Osteoblast (primary cell): ENCODE measurements at regions not wholly inside any gene's neighbourhood (a gene's known extent, or its start where the extent isn't known, plus 50 kb on each side); places are given as distances from the start of the nearest gene placed in this dataset.
A peak's percentile ranks its signal among the peaks of the same experiment; 100 is the strongest.

Source experiments
- DNase-seq: peaks from one replicate; pipeline ENCODE4 v3.0.0; 2011; ENCODE audit warnings: low spot score, mixed read lengths; ENCODE audit not compliant: insufficient read length; ENCODE audit errors: missing footprints
- H2AFZ ChIP-seq: 2 replicates; pipeline ENCODE4 v1.6.0; 2011; ENCODE audit warnings: mild to moderate bottlenecking, low read length
- H3K27ac ChIP-seq: 2 replicates; pipeline ENCODE4 v1.5.1; 2011; ENCODE audit warnings: mild to moderate bottlenecking, low read depth, low read length, moderate library complexity
- H3K27me3 ChIP-seq: 2 replicates; pipeline ENCODE4 v1.6.0; 2012; ENCODE audit warnings: mild to moderate bottlenecking, control low read depth, inconsistent platforms, low read length, moderate library complexity; ENCODE audit not compliant: insufficient read depth
- H3K36me3 ChIP-seq: 2 replicates; pipeline ENCODE4 v1.5.1; 2011; ENCODE audit warnings: mild to moderate bottlenecking, low read length, control low read depth, moderate library complexity; ENCODE audit not compliant: insufficient read depth
- H3K4me1 ChIP-seq: 2 replicates; pipeline ENCODE4 v1.5.1; 2011; ENCODE audit warnings: mild to moderate bottlenecking, low read length, control low read depth, moderate library complexity; ENCODE audit not compliant: insufficient read depth
- H3K4me2 ChIP-seq: 2 replicates; pipeline ENCODE4 v1.6.0; 2011; ENCODE audit warnings: mild to moderate bottlenecking, low read length; ENCODE audit not compliant: insufficient read depth
- H3K4me3 ChIP-seq: fragments of 200-600 bp; sonication (generic); 3 replicates; pipeline ENCODE4 v1.5.1; 2012; ENCODE audit warnings: mild to moderate bottlenecking, low read length, inconsistent platforms; ENCODE audit not compliant: insufficient read depth
- H3K79me2 ChIP-seq: 2 replicates; pipeline ENCODE4 v1.6.0; 2012; ENCODE audit warnings: mild to moderate bottlenecking, low read length, control low read depth, inconsistent platforms; ENCODE audit not compliant: insufficient read depth
- H3K9me3 ChIP-seq: 2 replicates; pipeline ENCODE4 v1.5.1; 2011; ENCODE audit warnings: low read depth, low read length, control low read depth
- H4K20me1 ChIP-seq: 2 replicates; pipeline ENCODE4 v1.6.0; 2012; ENCODE audit warnings: mild to moderate bottlenecking, low read length, control low read depth; ENCODE audit not compliant: insufficient read depth
- TF ChIP-seq, protein P1 (sequence below): IDR thresholded peaks from 2 replicates; pipeline ENCODE4 v1.5.1; 2011; ENCODE audit warnings: mild to moderate bottlenecking, low read depth, low read length, moderate library complexity; ENCODE audit errors: extremely low read depth

DNA sequence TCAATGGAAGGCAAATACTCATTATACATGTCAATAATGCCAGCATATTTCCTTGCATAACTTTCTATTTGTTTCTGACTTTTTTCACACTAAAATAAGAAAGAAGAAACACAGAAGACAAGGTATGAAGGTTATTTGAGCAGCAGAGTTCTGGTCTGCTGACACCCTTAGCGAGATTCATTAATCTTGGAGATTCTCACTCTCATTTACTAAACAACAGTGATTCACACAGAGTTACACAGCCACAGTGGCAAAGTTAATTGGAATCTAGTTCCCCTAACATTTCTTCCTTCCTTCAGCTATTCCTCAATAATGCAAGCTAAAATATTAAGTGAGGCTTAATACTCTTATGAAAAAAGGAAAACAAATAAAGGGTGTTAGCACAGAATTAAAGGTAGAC, 1044.0 kb downstream of the IGSF11 start:
- Histone ChIP-seq H2AFZ (no peak overlapping the region), H3K4me3 (no peak overlapping the region), H3K4me2 (no peak overlapping the region), H3K79me2 (no peaks in the 10 kb centered on the region), H3K36me3 (no peaks in the 10 kb centered on the region), H3K27me3 (no peaks in the 10 kb centered on the region), H3K4me1 (no peaks in the 10 kb centered on the region), H3K9me3 (no peaks in the 10 kb centered on the region), H4K20me1 (no peaks in the 10 kb centered on the region), H3K27ac (no peak overlapping the region)
- TF ChIP-seq, protein P1, sequence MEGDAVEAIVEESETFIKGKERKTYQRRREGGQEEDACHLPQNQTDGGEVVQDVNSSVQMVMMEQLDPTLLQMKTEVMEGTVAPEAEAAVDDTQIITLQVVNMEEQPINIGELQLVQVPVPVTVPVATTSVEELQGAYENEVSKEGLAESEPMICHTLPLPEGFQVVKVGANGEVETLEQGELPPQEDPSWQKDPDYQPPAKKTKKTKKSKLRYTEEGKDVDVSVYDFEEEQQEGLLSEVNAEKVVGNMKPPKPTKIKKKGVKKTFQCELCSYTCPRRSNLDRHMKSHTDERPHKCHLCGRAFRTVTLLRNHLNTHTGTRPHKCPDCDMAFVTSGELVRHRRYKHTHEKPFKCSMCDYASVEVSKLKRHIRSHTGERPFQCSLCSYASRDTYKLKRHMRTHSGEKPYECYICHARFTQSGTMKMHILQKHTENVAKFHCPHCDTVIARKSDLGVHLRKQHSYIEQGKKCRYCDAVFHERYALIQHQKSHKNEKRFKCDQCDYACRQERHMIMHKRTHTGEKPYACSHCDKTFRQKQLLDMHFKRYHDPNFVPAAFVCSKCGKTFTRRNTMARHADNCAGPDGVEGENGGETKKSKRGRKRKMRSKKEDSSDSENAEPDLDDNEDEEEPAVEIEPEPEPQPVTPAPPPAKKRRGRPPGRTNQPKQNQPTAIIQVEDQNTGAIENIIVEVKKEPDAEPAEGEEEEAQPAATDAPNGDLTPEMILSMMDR: no peak
- DNase-seq: no peak

DNA sequence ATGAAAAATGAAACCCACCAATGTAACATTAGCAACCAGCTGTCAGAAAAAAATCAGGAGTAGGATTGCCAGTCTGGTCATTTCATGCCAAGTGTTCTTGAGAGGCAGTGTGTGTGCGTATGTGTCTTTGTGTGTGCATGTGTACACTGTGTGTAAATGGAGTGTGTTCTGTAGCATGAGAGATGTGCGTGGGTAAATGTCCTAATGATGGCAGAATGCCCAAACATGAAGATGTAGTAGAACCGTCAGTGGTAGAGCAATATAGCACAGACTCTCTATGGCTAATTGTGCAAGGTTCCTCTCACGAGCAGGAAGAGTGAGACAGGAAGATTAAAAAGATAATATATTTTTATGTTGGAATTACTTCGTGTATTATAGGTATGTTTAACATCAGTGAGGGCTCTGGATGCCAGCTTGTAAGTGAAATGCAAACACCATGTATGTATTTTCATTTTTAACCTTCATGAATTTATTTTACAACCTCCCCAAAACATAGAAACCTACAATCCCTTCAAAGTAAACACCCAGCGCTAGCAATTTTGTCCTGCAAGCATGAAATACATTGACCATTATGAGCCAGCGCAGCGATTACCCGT, 1038.7 kb downstream of the IGSF11 start:
- Histone ChIP-seq H3K4me1 (peaks cover 3% of the 10 kb centered on the region), H3K36me3 (no peaks in the 10 kb centered on the region), H4K20me1 (no peaks in the 10 kb centered on the region), H3K4me2 (no peak overlapping the region), H3K79me2 (no peaks in the 10 kb centered on the region), H3K27me3 (no peaks in the 10 kb centered on the region), H3K9me3 (no peaks in the 10 kb centered on the region), H2AFZ (no peak overlapping the region), H3K27ac (no peak overlapping the region), H3K4me3 (no peak overlapping the region)
- TF ChIP-seq, protein P1: no peak
- DNase-seq: no peak

- Histone ChIP-seq H3K36me3 (no peaks in the 10 kb centered on the region), H3K4me2 (peak overlapping the region; percentile 95), H4K20me1 (no peaks in the 10 kb centered on the region), H3K9me3 (no peaks in the 10 kb centered on the region), H3K4me3 (peak overlapping the region; percentile 73), H3K4me1 (peaks cover 3% of the 10 kb centered on the region), H3K79me2 (no peaks in the 10 kb centered on the region), H3K27me3 (no peaks in the 10 kb centered on the region), H2AFZ (peak overlapping the region; percentile 94), H3K27ac (no peak overlapping the region)
- TF ChIP-seq, protein P1: peak; percentile 92
- DNase-seq: peak; percentile 87
These were observed 1037.2 kb downstream of the IGSF11 start for GRCh38 chr3:117997201-117998049.

GRCh38 chr3:117998071-117998470, 1036.6 kb downstream of the IGSF11 start:
- Histone ChIP-seq H4K20me1 (no peaks in the 10 kb centered on the region), H3K4me3 (no peak overlapping the region), H3K27ac (no peak overlapping the region), H3K4me1 (peaks cover 3% of the 10 kb centered on the region), H3K9me3 (no peaks in the 10 kb centered on the region), H2AFZ (no peak overlapping the region), H3K27me3 (no peaks in the 10 kb centered on the region), H3K4me2 (no peak overlapping the region), H3K79me2 (no peaks in the 10 kb centered on the region), H3K36me3 (no peaks in the 10 kb centered on the region)
- peak; percentile 23 for DNase-seq
- TF ChIP-seq, protein P1: no peak
